Caco-2 (cell line): ENCODE measurements at regions not wholly inside any gene's neighbourhood (a gene's known extent, or its start where the extent isn't known, plus 50 kb on each side); places are given as distances from the start of the nearest gene placed in this dataset.
"Not testable (repeated sequence)": the region's sequence is repeated elsewhere in the genome, so short reads cannot be mapped to it uniquely, and the experiment has no call there.

ENCODE experiments used
- BruUV-seq: library from RNA; stranded (reverse); fragments of 400-500 nt; replicated peaks from 2 replicates; lab custom pipeline; 2021; lab: Mats Ljungman, UMichigan
- CTCF ChIA-PET: fragments of 300-600 bp; sonication (Branson Sonifier 250); formaldehyde crosslinking; loops from one replicate; lab custom pipeline; 2022; ENCODE audit warnings: antibody characterized with exemption; lab: Charles Lee
- POLR2A ChIA-PET: fragments of 300-600 bp; sonication (Branson Sonifier 250); formaldehyde crosslinking; loops from one replicate; lab custom pipeline; 2022; ENCODE audit warnings: antibody characterized with exemption; lab: Charles Lee
- DNase-seq, 2 experiments: peaks; one replicate each; pipeline versions ENCODE4 v3.0.0 to v3.0.0-alpha.2; 2020 to 2022
- H3K27me3 ChIP-seq: replicated peaks from 2 replicates; pipeline ENCODE4 v1.6.0; 2011; ENCODE audit warnings: low read length; ENCODE audit not compliant: control insufficient read depth, insufficient read depth
- H3K36me3 ChIP-seq: 2 replicates; pipeline ENCODE4 v1.5.1; 2011; ENCODE audit warnings: low read length; ENCODE audit not compliant: control insufficient read depth, insufficient read depth
- H3K4me1 ChIP-seq: fragments of 250-450 bp; sonication (Bioruptor Pico); 2 replicates; pipeline ENCODE4 v1.5.1; 2020; ENCODE audit warnings: mild to moderate bottlenecking
- H3K4me3 ChIP-seq: 2 replicates; pipeline ENCODE4 v1.5.1; 2011; ENCODE audit warnings: low read depth, mild to moderate bottlenecking, control low read depth, low read length
- H3K9me3 ChIP-seq: fragments of 250-450 bp; sonication (Bioruptor Pico); 2 replicates; pipeline ENCODE4 v1.5.1; 2020; ENCODE audit warnings: mild to moderate bottlenecking, moderate library complexity
- H3K27ac Mint-ChIP-seq: one replicate; pipeline ENCODE4 v1.8.0; 2022; ENCODE audit warnings: mixed read lengths; ENCODE audit not compliant: unreplicated experiment
- H3K27me3 Mint-ChIP-seq: one replicate; pipeline ENCODE4 v1.8.0; 2022; ENCODE audit warnings: mixed read lengths; ENCODE audit not compliant: insufficient read depth, unreplicated experiment
- H3K36me3 Mint-ChIP-seq: one replicate; pipeline ENCODE4 v1.8.0; 2022; ENCODE audit warnings: mild to moderate bottlenecking, mixed read lengths; ENCODE audit not compliant: insufficient read depth, unreplicated experiment
- H3K4me1 Mint-ChIP-seq: one replicate; pipeline ENCODE4 v1.8.0; 2022; ENCODE audit warnings: low read depth, mixed read lengths; ENCODE audit not compliant: unreplicated experiment
- H3K4me3 Mint-ChIP-seq: one replicate; pipeline ENCODE4 v1.8.0; 2022; ENCODE audit warnings: mild to moderate bottlenecking, moderate library complexity, mixed read lengths; ENCODE audit not compliant: unreplicated experiment
- H3K9me3 Mint-ChIP-seq: one replicate; pipeline ENCODE4 v1.8.0; 2022; ENCODE audit warnings: mixed read lengths; ENCODE audit not compliant: unreplicated experiment
- intact Hi-C: fragments of 100-400 bp; cut with micrococcal nuclease; formaldehyde crosslinking; loops from one replicate; pipeline ENCODE4 v1.10.0; 2022; ENCODE audit not compliant: unreplicated experiment
- TF ChIP-seq, protein P1 (sequence below), 2 experiments: fragments of 200-600 bp in 1 of 2; IDR thresholded peaks; 1 replicate in 1 of 2; 2 replicates in 1 of 2; pipeline versions ENCODE4 v1.5.1 to v1.8.0; 2011 to 2022; ENCODE audit warnings: antibody characterized with exemption in 1 of 2, control low read depth in 1 of 2, inconsistent platforms in 1 of 2, low read depth in 1 of 2, low read length in 1 of 2, mild to moderate bottlenecking in 1 of 2, moderate library complexity in 1 of 2; ENCODE audit not compliant: insufficient read depth in 1 of 2, severe bottlenecking in 1 of 2, unreplicated experiment in 1 of 2

DNA sequence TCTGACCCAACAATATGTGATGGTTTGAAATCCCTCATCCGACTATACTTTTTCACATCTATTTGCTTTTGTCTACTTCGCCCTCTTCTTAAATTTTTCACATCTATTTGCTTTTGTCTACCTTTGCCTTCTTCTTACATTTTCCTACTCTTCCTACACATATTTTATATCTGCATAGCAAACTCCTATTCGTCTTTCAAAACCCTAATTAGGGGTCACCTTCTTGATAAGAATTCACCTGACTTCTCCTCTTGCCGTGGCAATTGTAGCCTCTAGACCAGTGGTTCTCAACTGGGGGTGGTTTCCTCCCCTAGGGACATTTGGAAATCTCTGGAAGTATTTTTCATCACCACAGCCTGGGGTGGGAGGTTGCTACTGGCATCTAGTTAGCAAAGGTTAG, 607.4 kb downstream of the NTRK3 start:
- TF ChIP-seq, protein P1, sequence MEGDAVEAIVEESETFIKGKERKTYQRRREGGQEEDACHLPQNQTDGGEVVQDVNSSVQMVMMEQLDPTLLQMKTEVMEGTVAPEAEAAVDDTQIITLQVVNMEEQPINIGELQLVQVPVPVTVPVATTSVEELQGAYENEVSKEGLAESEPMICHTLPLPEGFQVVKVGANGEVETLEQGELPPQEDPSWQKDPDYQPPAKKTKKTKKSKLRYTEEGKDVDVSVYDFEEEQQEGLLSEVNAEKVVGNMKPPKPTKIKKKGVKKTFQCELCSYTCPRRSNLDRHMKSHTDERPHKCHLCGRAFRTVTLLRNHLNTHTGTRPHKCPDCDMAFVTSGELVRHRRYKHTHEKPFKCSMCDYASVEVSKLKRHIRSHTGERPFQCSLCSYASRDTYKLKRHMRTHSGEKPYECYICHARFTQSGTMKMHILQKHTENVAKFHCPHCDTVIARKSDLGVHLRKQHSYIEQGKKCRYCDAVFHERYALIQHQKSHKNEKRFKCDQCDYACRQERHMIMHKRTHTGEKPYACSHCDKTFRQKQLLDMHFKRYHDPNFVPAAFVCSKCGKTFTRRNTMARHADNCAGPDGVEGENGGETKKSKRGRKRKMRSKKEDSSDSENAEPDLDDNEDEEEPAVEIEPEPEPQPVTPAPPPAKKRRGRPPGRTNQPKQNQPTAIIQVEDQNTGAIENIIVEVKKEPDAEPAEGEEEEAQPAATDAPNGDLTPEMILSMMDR (IDR thresholded peaks at IDR 0.05; ENCODE audit: insufficient read depth in 1 of 2, low read depth in 1 of 2, low read length in 1 of 2, severe bottlenecking in 1 of 2, unreplicated experiment in 1 of 2): no peak
- H3K27me3 ChIP-seq: no peaks in the 10 kb centered on the region
- H3K4me1 ChIP-seq: peaks cover 22% of the 10 kb centered on the region
- Mint-ChIP-seq H3K4me3 (no peak overlapping the region), H3K36me3 (no peaks in the 10 kb centered on the region), H3K4me1 (peaks cover 14% of the 10 kb centered on the region), H3K27me3 (no peaks in the 10 kb centered on the region), H3K9me3 (no peaks in the 10 kb centered on the region), H3K27ac (peak overlapping the region; percentile 1)
- no peak for DNase-seq
- no peaks in the 10 kb centered on the region for H3K36me3 ChIP-seq
- ChIA-PET POLR2A (no interaction called here), CTCF (no interaction called here)
- intact Hi-C loops: no loop called here
- no peaks in the 10 kb centered on the region for H3K9me3 ChIP-seq
- no peak overlapping the region for H3K4me3 ChIP-seq
- BruUV-seq: no TSS peak

- no peak overlapping the region for H3K27ac Mint-ChIP-seq
- no peak for DNase-seq
- peaks cover 14% of the 10 kb centered on the region for H3K4me1 Mint-ChIP-seq
- POLR2A ChIA-PET: no interaction called here
- no peaks in the 10 kb centered on the region for H3K36me3 Mint-ChIP-seq
- Histone ChIP-seq H3K4me1 (peaks cover 22% of the 10 kb centered on the region), H3K27me3 (no peaks in the 10 kb centered on the region), H3K9me3 (no peaks in the 10 kb centered on the region), H3K4me3 (no peak overlapping the region), H3K36me3 (no peaks in the 10 kb centered on the region)
- CTCF ChIA-PET: no interaction called here
- intact Hi-C loops: no loop called here
- TF ChIP-seq, protein P1 (IDR thresholded peaks at IDR 0.05; ENCODE audit: insufficient read depth in 1 of 2, low read depth in 1 of 2, low read length in 1 of 2, severe bottlenecking in 1 of 2, unreplicated experiment in 1 of 2): no peak
- H3K9me3 Mint-ChIP-seq: no peaks in the 10 kb centered on the region
- no peak overlapping the region for H3K4me3 Mint-ChIP-seq
- no TSS peak for BruUV-seq
- H3K27me3 Mint-ChIP-seq: no peaks in the 10 kb centered on the region
Observed at GRCh38 chr15:87648278-87648677, 608.3 kb downstream of the NTRK3 start.

DNA sequence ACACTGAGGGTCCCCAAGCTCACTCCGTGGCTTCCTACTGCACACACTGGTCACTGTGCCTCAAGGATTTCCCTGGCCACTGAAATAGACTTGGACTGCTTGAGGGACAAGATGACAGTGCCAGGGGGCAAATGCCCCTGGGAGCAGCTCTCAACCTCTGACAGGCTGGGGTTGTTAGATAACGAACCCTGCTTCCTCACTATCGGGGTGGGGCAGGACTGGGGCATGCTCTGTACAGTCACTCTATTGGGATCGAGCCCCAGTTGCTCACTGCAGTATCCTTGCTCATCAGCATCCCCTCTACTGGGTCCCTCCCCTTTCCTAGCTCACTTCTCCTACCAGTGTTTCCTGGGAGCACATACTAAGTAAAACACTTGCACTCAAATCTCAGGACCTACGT, 610.8 kb downstream of the NTRK3 start:
- CTCF ChIA-PET: no interaction called here
- TF ChIP-seq, protein P1 (IDR thresholded peaks at IDR 0.05; ENCODE audit: insufficient read depth in 1 of 2, low read depth in 1 of 2, low read length in 1 of 2, severe bottlenecking in 1 of 2, unreplicated experiment in 1 of 2): no peak
- no peaks in the 10 kb centered on the region for H3K27me3 Mint-ChIP-seq
- peaks cover 22% of the 10 kb centered on the region for H3K4me1 ChIP-seq
- no peaks in the 10 kb centered on the region for H3K36me3 Mint-ChIP-seq
- H3K27me3 ChIP-seq: no peaks in the 10 kb centered on the region
- DNase-seq: no peak
- no peak overlapping the region for H3K4me3 Mint-ChIP-seq
- H3K36me3 ChIP-seq: no peaks in the 10 kb centered on the region
- H3K9me3 Mint-ChIP-seq: no peaks in the 10 kb centered on the region
- H3K27ac Mint-ChIP-seq: no peak overlapping the region
- H3K9me3 ChIP-seq: no peaks in the 10 kb centered on the region
- intact Hi-C loops: no loop called here
- H3K4me3 ChIP-seq: no peak overlapping the region
- peaks cover 14% of the 10 kb centered on the region for H3K4me1 Mint-ChIP-seq
- BruUV-seq: no TSS peak
- POLR2A ChIA-PET: no interaction called here

GRCh38 chr15:87642997-87643396, 613.5 kb downstream of the NTRK3 start:
- H3K27me3 Mint-ChIP-seq, H3K9me3 Mint-ChIP-seq: not testable (repeated sequence)

More at GRCh38 chr15:87642997-87643396, 613.5 kb downstream of the NTRK3 start:
- H3K36me3 ChIP-seq, H3K27ac Mint-ChIP-seq, H3K36me3 Mint-ChIP-seq, H3K27me3 ChIP-seq, H3K4me1 Mint-ChIP-seq, intact Hi-C loops, DNase-seq, BruUV-seq, H3K4me3 Mint-ChIP-seq, H3K4me3 ChIP-seq, H3K9me3 ChIP-seq, POLR2A ChIA-PET, CTCF ChIA-PET: not testable (repeated sequence)
- peaks cover 11% of the 10 kb centered on the region for H3K4me1 ChIP-seq
